GM12874 (cell line): ENCODE measurements at regions not wholly inside any gene's neighbourhood (a gene's known extent, or its start where the extent isn't known, plus 50 kb on each side); places are given as distances from the start of the nearest gene placed in this dataset.

Source experiments
- CTCF ChIP-seq: IDR thresholded peaks from 2 replicates; pipeline ENCODE4 v1.5.1; 2011; ENCODE audit warnings: low read depth, mild to moderate bottlenecking, control low read depth, low read length, moderate library complexity; ENCODE audit not compliant: insufficient read depth

- no peak for TF ChIP-seq CTCF
These were observed 607.6 kb downstream of the EBF1 start for GRCh38 chr5:158492136-158492535.

- TF ChIP-seq CTCF: no peak
These were observed 612.1 kb downstream of the EBF1 start for GRCh38 chr5:158487664-158488063.

GRCh38 chr5:158487156-158487555 is 612.6 kb downstream of the EBF1 start:
- TF ChIP-seq CTCF: no peak

GRCh38 chr5:158486566-158486965 is 613.1 kb downstream of the EBF1 start:
- TF ChIP-seq CTCF: no peak

GRCh38 chr5:158485604-158486081 is 614.1 kb downstream of the EBF1 start:
- TF ChIP-seq CTCF: no peak

- TF ChIP-seq CTCF: no peak
These were observed 614.7 kb downstream of the EBF1 start for GRCh38 chr5:158485047-158485446.

- no peak for TF ChIP-seq CTCF
These were observed 615.6 kb downstream of the EBF1 start for GRCh38 chr5:158484150-158484549.

- no peak for TF ChIP-seq CTCF
These were observed 616.3 kb downstream of the EBF1 start for GRCh38 chr5:158483281-158483860.
